Hematopoietic multipotent progenitor cell treated with erythropoietin and hydrocortisone succinate and interleukin-3 and kit ligand, for 15 days (in vitro differentiated cells): ENCODE measurements at regions not wholly inside any gene's neighbourhood (a gene's known extent, or its start where the extent isn't known, plus 50 kb on each side); places are given as distances from the start of the nearest gene placed in this dataset.
A peak's percentile ranks its signal among the peaks of the same experiment; 100 is the strongest.
"Not testable (repeated sequence)": the region's sequence is repeated elsewhere in the genome, so short reads cannot be mapped to it uniquely, and the experiment has no call there.

Source experiments
- DNase-seq: peaks from one replicate; pipeline ENCODE4 v3.0.0-alpha.2; 2015; ENCODE audit warnings: low spot score

- DNase-seq: not testable (repeated sequence)
Observed at GRCh38 chr12:131343436-131343835, 367.5 kb upstream of the SFSWAP start.

- DNase-seq: not testable (repeated sequence)
Observed at GRCh38 chr12:131344715-131345520, 366.0 kb upstream of the SFSWAP start.

DNA sequence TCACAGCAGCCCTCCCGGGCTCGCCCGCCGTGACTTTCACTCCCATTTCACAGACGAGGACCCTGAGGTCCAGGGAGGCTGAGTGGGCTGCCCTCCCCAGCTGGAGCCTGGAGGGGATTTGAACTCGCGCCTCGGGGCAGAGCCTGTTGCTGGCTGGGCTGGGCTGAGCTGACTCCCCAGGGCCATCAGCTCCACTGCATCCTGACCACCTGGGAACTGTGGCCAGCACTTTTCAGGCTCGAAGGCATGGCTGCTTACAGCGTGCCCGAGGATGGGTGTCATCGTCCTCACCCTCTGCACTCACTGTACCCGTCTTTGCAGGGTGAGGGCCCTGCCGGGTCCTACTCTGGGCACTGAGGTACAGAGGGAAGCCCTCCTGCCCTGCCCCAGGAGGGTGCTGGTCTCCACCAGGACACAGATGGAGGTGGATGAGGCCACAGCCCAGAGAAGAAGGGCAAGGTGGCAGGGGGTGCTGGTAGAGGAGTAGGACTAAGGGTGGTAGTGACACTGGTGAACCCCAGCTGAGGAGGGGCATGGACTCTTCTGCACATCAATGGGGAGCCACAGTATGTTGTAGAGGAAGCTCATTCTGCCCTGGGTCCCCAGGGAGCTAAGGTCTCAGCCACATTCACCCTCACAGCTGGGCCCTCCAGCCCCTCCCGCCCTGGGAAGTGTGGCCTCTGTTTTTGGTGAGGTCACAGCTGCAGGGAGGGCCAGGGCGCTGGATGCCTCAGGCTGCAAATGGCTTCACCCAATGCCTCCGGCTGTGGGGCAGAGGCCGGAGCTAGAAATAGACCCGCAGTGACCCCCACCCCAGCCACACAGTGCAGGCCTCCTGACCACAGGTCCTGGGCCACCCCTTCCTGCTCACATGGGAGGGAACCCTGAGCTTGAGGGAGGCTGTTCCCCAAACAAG is 365.1 kb upstream of the SFSWAP start:
- no peak for DNase-seq

- no peak for DNase-seq
Observed at GRCh38 chr12:131346555-131347344, 364.1 kb upstream of the SFSWAP start.

GRCh38 chr12:131347345-131347714 is 363.6 kb upstream of the SFSWAP start:
- DNase-seq: no peak

DNA sequence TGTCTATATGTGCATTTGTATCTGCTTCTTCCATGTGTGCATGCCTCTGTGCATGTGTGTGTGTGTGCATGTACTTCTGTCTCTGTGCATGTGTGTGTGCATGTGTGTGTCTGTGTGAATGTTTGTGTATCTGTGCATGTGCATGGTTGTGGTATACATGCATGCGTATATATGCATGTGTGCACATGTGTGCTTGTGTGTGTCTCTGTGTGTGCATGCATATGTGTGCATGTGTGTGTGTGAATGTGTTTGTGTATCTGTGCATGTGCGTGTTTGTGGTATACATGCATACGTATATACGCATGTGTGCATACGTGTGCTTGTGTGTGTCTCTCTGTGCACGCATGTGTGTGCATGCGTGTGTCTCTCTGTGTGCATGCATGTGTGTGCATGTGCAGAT is 363.2 kb upstream of the SFSWAP start:
- no peak for DNase-seq

DNA sequence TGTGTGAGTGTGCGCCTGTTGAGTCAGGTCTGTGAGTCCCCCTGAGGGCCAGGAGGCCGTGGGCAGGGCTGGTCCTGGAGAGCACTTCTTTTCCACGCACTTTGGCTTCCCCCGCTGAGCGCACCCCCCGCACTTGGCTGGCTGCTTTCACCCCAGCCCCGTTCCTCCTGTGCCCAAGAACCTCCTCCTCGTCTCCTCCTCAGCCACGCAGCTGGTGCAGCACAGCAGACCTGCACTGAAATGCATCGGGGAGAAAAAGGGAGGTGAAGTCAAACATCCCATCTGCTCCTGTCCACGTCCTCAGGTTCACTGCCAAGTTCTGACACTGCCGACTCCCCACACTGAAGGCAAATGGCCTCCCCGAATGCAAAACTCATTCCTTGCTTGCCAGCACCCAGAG is 362.7 kb upstream of the SFSWAP start:
- no peak for DNase-seq

- DNase-seq: no peak
Observed at GRCh38 chr12:131348646-131349045, 362.2 kb upstream of the SFSWAP start.

DNA sequence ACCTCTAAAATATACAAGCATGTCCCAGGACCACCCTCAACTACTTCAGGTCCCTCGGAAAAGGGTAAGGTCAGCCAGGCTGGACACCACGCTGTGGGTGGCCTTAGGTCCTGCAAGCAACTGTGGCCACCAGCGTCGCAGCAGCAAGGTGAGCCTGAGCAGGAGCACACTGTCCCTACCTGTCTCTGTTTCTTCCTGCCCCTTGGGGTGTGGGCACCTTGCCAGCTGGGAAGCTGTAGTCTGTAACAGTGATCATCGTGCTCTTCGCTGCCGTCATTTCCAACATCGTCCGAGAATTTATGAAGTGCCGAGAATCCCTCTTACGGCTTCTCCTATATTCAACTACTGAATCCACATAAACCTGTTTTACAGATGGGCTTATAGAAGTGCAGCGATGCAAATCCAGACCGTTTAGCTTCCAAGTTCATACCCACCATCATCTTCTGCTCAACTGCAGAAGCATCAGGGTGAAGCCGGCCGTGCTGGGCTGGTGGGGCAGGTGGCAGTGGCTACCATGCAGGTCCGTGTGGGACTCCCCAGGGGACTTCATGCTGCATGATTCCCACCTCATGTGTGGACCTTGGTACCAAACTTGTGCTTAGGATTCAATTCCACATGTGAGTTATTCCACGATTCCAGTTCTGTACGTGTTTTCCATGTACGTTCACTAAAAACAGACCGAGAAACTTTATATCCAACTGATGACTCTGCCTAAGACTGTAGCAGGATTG is 361.3 kb upstream of the SFSWAP start:
- no peak for DNase-seq

GRCh38 chr12:131350943-131351318 is 360.0 kb upstream of the SFSWAP start:
- no peak for DNase-seq

DNA sequence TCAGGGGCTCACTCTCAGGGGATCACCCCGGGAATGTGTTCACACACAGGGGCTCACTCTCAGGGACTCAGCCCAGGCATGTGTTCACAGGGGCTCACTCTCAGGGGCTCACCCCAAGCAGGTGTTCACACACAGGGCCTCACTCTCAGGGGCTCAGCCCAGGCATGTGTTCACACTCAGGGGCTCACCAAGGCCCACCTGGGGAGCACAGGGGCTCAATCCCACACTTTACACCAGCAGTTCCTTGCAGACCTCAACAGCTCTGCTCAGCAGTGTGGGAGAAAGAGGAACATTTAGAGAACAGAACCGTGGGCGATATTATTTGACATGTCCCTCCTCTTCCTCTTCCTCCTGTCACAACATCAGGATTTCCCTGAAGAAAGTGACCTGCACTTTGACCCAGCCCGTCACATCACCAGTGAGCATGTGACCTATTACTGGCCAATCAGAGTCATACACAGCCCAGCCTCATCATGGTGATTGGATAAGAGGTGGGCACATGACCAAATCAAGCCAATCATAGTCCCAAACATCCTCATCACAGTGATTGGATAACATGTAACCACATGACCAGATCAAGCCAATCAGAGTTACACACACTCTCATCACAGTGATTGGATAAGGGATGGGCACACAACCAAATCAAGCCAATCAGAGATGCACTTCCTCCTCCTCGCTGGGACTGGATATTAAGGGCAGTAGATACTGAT is 359.4 kb upstream of the SFSWAP start:
- DNase-seq: peak; percentile 26

GRCh38 chr12:131352296-131352900 is 358.5 kb upstream of the SFSWAP start:
- DNase-seq: no peak

GRCh38 chr12:131353376-131353775 is 357.5 kb upstream of the SFSWAP start:
- DNase-seq: no peak

DNA sequence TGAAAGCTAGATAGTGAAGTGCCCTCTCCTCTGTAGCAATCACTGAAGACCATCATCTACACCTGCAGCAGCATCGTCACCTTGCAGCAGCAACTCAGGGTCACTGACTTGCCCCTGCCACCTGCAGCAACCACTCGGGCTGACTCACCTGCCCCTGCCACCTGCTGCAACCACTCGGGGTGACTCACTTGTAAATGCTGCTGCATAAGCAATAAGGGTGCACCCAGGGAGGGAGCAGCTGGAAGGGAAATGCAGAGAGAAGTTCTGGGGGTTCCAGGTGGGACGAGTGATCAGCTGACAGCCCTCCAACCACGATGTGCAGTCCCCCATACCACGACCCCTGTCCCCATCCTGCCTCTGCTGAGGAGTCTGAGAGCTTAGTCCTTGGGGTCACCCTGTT is 357.1 kb upstream of the SFSWAP start:
- no peak for DNase-seq

- no peak for DNase-seq
Observed at GRCh38 chr12:131355361-131356245, 355.3 kb upstream of the SFSWAP start.

DNA sequence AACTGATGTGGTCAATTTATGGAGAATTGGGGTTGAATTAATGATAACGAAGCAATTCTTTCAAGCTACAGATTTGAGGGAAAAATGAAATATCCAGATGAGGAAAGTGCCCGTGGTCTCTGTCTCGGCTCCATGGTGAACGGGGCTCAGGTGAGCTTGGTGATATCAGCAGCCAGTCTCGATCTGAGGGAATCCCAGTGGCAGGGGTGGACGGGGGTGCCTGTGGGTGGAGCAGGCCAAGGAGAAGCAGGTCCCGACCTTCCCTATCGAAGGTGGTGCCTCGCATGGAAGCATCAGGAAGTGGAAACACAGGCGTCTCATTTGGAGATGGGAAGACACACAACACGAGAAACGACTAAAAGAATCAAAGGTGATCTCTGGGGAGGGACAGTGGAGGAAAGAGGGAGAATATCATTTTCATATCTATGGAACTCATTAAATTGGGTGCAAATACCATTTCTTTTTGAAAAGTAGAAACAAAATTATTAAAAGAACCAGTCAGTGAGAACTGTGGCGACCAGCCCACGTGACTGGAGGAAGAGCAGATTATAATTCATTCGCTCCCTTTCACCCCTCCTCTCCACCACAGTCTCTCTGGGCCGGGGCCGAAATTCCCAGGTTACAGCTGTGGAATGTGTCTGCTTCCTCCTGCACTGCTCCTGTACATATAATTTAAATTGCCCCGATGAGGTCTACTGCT is 354.3 kb upstream of the SFSWAP start:
- DNase-seq: no peak

DNA sequence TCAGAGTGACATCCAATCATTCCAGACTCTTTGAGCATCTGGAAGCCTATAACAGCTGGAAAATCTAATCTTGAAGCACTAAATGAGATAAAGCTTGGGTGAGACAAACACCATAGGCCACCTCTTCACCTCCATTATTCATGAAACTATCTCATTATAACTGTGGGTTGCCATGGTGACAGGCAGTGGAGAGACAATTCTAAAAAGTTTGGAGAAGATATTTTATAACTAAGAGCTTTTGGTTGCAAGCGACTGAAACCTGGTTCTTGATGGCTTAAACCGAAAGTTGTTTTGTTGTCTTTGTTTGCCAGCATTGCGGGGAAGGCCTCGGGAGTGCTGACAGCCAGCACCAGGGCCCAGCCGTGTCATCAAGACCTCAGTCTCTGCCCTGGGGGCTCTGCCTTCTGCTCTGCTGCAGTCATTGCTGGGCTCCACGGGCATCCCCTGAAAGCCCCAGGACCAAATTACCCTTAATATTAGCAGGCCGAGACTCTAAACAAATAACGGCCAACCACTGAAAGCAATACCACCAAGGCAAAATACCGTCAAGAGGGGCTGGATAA is 353.6 kb upstream of the SFSWAP start:
- DNase-seq: no peak

GRCh38 chr12:131357920-131358319 is 353.0 kb upstream of the SFSWAP start:
- DNase-seq: no peak
